Fibroblast of mammary gland (primary cell): ENCODE measurements at regions not wholly inside any gene's neighbourhood (a gene's known extent, or its start where the extent isn't known, plus 50 kb on each side); places are given as distances from the start of the nearest gene placed in this dataset.

Experiments
- DNase-seq: peaks from one replicate; pipeline ENCODE4 v3.0.0-alpha.2; 2010; ENCODE audit warnings: low read depth
- H3K4me3 ChIP-seq: 2 replicates; pipeline ENCODE4 v1.5.1; 2011; ENCODE audit warnings: low read depth, mild to moderate bottlenecking, low read length, moderate library complexity; ENCODE audit not compliant: control insufficient read depth
- CTCF ChIP-seq: conservative IDR thresholded peaks from 2 replicates; pipeline ENCODE4 v1.5.1; 2011; ENCODE audit warnings: low read depth, low read length, inconsistent platforms; ENCODE audit not compliant: control insufficient read depth, insufficient read depth

GRCh38 chr3:62926494-62926893, 51.3 kb upstream of the CADPS start:
- no peak for DNase-seq
- no peak for TF ChIP-seq CTCF
- no peak overlapping the region for H3K4me3 ChIP-seq

- no peak overlapping the region for H3K4me3 ChIP-seq
- no peak for DNase-seq
- TF ChIP-seq CTCF, result no peak
Observed at GRCh38 chr3:62928256-62928655, 53.0 kb upstream of the CADPS start.

GRCh38 chr3:62929771-62930170, 54.6 kb upstream of the CADPS start:
- no peak overlapping the region for H3K4me3 ChIP-seq
- no peak for DNase-seq
- TF ChIP-seq CTCF, result no peak

GRCh38 chr3:62935793-62936192, 60.6 kb upstream of the CADPS start:
- DNase-seq, result no peak
- no peak overlapping the region for H3K4me3 ChIP-seq
- TF ChIP-seq CTCF, result no peak

- no peak for TF ChIP-seq CTCF
- DNase-seq, result no peak
- H3K4me3 ChIP-seq, result no peak overlapping the region
Observed at GRCh38 chr3:62936626-62937254, 61.5 kb upstream of the CADPS start.

GRCh38 chr3:62938583-62938982, 63.4 kb upstream of the CADPS start:
- no peak for TF ChIP-seq CTCF
- DNase-seq, result no peak
- H3K4me3 ChIP-seq, result no peak overlapping the region

- no peak overlapping the region for H3K4me3 ChIP-seq
- no peak for DNase-seq
- no peak for TF ChIP-seq CTCF
Observed at GRCh38 chr3:62939707-62940106, 64.5 kb upstream of the CADPS start.
